ENCODE measurements at regions not wholly inside any gene's neighbourhood (a gene's known extent, or its start where the extent isn't known, plus 50 kb on each side); places are given as distances from the start of the nearest gene placed in this dataset.

- no peak for DNase-seq
Measured at GRCh38 chr14:32009976-32010581, 67.0 kb upstream of the ARHGAP5 start.

GRCh38 chr14:32010604-32011125, 66.4 kb upstream of the ARHGAP5 start:
- no peak overlapping the region for H3K4me3 ChIP-seq
- H3K4me1 ChIP-seq: peaks cover 9% of the 10 kb centered on the region
- TF ChIP-seq CTCF (IDR thresholded peaks at IDR 0.05) (no peak), POLR2A (IDR thresholded peaks at IDR 0.05) (no peak)
- no peaks in the 10 kb centered on the region for H3K36me3 ChIP-seq (ENCODE audit: low read depth, missing control alignments)
- no peaks in the 10 kb centered on the region for H3K27me3 ChIP-seq
- no peak for DNase-seq
- 76 to 90% methylated on average over 4 of the region's 4 CpGs for WGBS, 2 donors
- no peak overlapping the region for H3K27ac ChIP-seq
- no peaks in the 10 kb centered on the region for H3K9me3 ChIP-seq
- intact Hi-C loops (cut with DNase I; ENCODE audit: low total_unique reads): no loop called here

More at GRCh38 chr14:32009976-32010581, 67.0 kb upstream of the ARHGAP5 start:
- intact Hi-C loops (cut with DNase I; ENCODE audit: low total_unique reads): no loop called here
- TF ChIP-seq CTCF (IDR thresholded peaks at IDR 0.05) (no peak), POLR2A (IDR thresholded peaks at IDR 0.05) (no peak)
- Histone ChIP-seq H3K4me3 (no peak overlapping the region), H3K36me3 (ENCODE audit: low read depth, missing control alignments) (no peaks in the 10 kb centered on the region), H3K27me3 (no peaks in the 10 kb centered on the region), H3K4me1 (peaks cover 9% of the 10 kb centered on the region), H3K9me3 (no peaks in the 10 kb centered on the region), H3K27ac (no peak overlapping the region)
- 80 to 84% methylated on average over 6 of the region's 6 CpGs for WGBS, 2 donors

GRCh38 chr14:32011225-32011624, 65.9 kb upstream of the ARHGAP5 start:
- DNase-seq: no peak
- intact Hi-C loops (cut with DNase I; ENCODE audit: low total_unique reads): no loop called here

GRCh38 chr14:32012062-32012461, 65.0 kb upstream of the ARHGAP5 start:
- Histone ChIP-seq H3K36me3 (ENCODE audit: low read depth, missing control alignments) (no peaks in the 10 kb centered on the region), H3K4me3 (no peak overlapping the region), H3K27ac (no peak overlapping the region), H3K4me1 (peaks cover 4% of the 10 kb centered on the region), H3K9me3 (no peaks in the 10 kb centered on the region), H3K27me3 (no peaks in the 10 kb centered on the region)
- DNase-seq: no peak
- intact Hi-C loops (cut with DNase I; ENCODE audit: low total_unique reads): no loop called here
- TF ChIP-seq CTCF (IDR thresholded peaks at IDR 0.05) (no peak), POLR2A (IDR thresholded peaks at IDR 0.05) (no peak)

More at GRCh38 chr14:32011225-32011624, 65.9 kb upstream of the ARHGAP5 start:
- H3K27me3 ChIP-seq: no peaks in the 10 kb centered on the region
- no peak overlapping the region for H3K4me3 ChIP-seq
- 83 to 92% methylated on average over 3 of the region's 3 CpGs for WGBS, 2 donors
- H3K9me3 ChIP-seq: no peaks in the 10 kb centered on the region
- H3K27ac ChIP-seq: no peak overlapping the region
- no peak for TF ChIP-seq CTCF (IDR thresholded peaks at IDR 0.05)
- TF ChIP-seq POLR2A (IDR thresholded peaks at IDR 0.05): no peak
- H3K4me1 ChIP-seq: peaks cover 9% of the 10 kb centered on the region
- no peaks in the 10 kb centered on the region for H3K36me3 ChIP-seq (ENCODE audit: low read depth, missing control alignments)

GRCh38 chr14:32012571-32012970, 64.5 kb upstream of the ARHGAP5 start:
- intact Hi-C loops (cut with DNase I; ENCODE audit: low total_unique reads): no loop called here
- Histone ChIP-seq H3K27ac (no peak overlapping the region), H3K4me1 (peaks cover 4% of the 10 kb centered on the region), H3K9me3 (no peaks in the 10 kb centered on the region), H3K4me3 (no peak overlapping the region), H3K36me3 (ENCODE audit: low read depth, missing control alignments) (no peaks in the 10 kb centered on the region), H3K27me3 (no peaks in the 10 kb centered on the region)
- no peak for TF ChIP-seq CTCF (IDR thresholded peaks at IDR 0.05)
- TF ChIP-seq POLR2A (IDR thresholded peaks at IDR 0.05): no peak
- DNase-seq: no peak
- WGBS, 2 donors: 70 to 84% methylated on average over 1 of the region's 1 CpG
